Spleen (tissue), 7 donors: ENCODE measurements at regions not wholly inside any gene's neighbourhood (a gene's known extent, or its start where the extent isn't known, plus 50 kb on each side); places are given as distances from the start of the nearest gene placed in this dataset.

ENCODE experiments used
- POLR2AphosphoS5 ChIP-seq, 3 donors: sonication (generic); formaldehyde crosslinking; IDR thresholded peaks; one replicate each; pipeline ENCODE4 v1.5.1; 2017; ENCODE audit warnings: antibody characterized with exemption in 3 of 3
- TF ChIP-seq, protein P1 (sequence below), 11 experiments: fragments of 200-600 bp in 7 of 11; fragments of 450-650 bp in 4 of 11; sonication (generic) in 4 of 11; IDR thresholded peaks in 8 of 11; conservative IDR thresholded peaks in 3 of 11; 1 replicate in 7 of 11; 2 replicates in 4 of 11; pipeline versions ENCODE4 v1.4.0 to v1.8.0; 2016 to 2021; ENCODE audit warnings: antibody characterized with exemption in 11 of 11, inconsistent platforms in 4 of 11, mild to moderate bottlenecking in 1 of 11
- donor health status: DM: no; HTN: no; CAD: no; lungs with moderate emphysema.
- donor health status: DM: no; HTN: no; CAD: no.
- donor health status: DM: no; HTN: no; CAD: no.

DNA sequence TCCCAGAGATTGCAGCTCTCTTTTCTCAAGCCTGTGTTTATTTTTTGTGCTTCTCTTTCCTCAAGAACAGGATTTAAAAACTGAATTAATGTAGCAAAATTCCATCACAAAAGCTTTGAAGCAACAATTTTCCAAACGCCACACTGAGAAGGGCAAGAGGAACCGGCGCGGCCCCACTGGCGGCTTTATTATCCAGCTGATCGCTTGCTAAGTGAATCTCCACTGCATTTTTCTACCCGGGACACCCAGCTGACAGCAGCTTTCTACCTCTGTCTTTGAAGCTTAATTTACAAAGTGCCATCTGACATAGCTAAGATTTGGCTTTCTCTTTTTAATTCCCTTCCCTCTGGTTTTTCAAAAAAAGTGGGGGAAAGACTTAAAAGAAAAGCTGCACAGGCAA is 369.3 kb upstream of the C1orf174 start:
- TF ChIP-seq, protein P1, sequence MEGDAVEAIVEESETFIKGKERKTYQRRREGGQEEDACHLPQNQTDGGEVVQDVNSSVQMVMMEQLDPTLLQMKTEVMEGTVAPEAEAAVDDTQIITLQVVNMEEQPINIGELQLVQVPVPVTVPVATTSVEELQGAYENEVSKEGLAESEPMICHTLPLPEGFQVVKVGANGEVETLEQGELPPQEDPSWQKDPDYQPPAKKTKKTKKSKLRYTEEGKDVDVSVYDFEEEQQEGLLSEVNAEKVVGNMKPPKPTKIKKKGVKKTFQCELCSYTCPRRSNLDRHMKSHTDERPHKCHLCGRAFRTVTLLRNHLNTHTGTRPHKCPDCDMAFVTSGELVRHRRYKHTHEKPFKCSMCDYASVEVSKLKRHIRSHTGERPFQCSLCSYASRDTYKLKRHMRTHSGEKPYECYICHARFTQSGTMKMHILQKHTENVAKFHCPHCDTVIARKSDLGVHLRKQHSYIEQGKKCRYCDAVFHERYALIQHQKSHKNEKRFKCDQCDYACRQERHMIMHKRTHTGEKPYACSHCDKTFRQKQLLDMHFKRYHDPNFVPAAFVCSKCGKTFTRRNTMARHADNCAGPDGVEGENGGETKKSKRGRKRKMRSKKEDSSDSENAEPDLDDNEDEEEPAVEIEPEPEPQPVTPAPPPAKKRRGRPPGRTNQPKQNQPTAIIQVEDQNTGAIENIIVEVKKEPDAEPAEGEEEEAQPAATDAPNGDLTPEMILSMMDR (IDR thresholded peaks at IDR 0.05 in 8 of 11, conservative IDR thresholded peaks at IDR 0.05 in 3 of 11), result no peak
- no peak for TF ChIP-seq POLR2AphosphoS5 (IDR thresholded peaks at IDR 0.05)
